ENCODE measurements at regions not wholly inside any gene's neighbourhood (a gene's known extent, or its start where the extent isn't known, plus 50 kb on each side); places are given as distances from the start of the nearest gene placed in this dataset.

GRCh38 chrX:17247144-17247543 is 127.9 kb upstream of the NHS start:
- no TSS peak for BruUV-seq (replicated peaks)
- no peak overlapping the region for H3K4me2 ChIP-seq (ENCODE audit: low read depth, low read length)
- ChIA-PET POLR2A (ENCODE audit: unreplicated experiment) (no interaction called here), CTCF (no interaction called here)
- no peak overlapping the region for H2BK120ac ChIP-seq (ENCODE audit: low read depth, low read length)
- no peak overlapping the region for H3K23ac ChIP-seq (ENCODE audit: low read depth, low read length)
- no peaks in the 10 kb centered on the region for H3K9me1 ChIP-seq (ENCODE audit: insufficient read depth, low read length)
- no peak overlapping the region for H3K56ac ChIP-seq (ENCODE audit: extremely low read depth, insufficient read depth, low read length)
- no peak overlapping the region for H2AK9ac ChIP-seq (replicated peaks; ENCODE audit: low read depth, low read length, poor library complexity)
- H2AK5ac ChIP-seq (ENCODE audit: low read depth, low read length) = no peak overlapping the region
- no peak overlapping the region for H3K27ac ChIP-seq (ENCODE audit: insufficient read depth, low read length)
- H3K4ac ChIP-seq (ENCODE audit: low read depth, low read length) = no peak overlapping the region
- in situ Hi-C loops (cut with MboI; ENCODE audit: low sequenced_read_pairs) (loop anchor here (10.0 kb wide), 1 partner anchor 438 kb away; no protein-coding TSS in a partner anchor), intact Hi-C loops (cut with micrococcal nuclease) (no loop called here), dilution Hi-C loops (cut with HindIII; ENCODE audit: low sequenced_read_pairs, unreplicated experiment) (no loop called here)
- no peak overlapping the region for H3K9ac ChIP-seq (ENCODE audit: low read depth, low read length)
- H3K79me1 ChIP-seq (ENCODE audit: low read depth in 1 of 2, low read length in 2 of 2) = no peaks in the 10 kb centered on the region
- H4K5ac ChIP-seq (ENCODE audit: low read depth, low read length) = no peak overlapping the region
- no peaks in the 10 kb centered on the region for H3K36me3 ChIP-seq (ENCODE audit: control insufficient read depth, insufficient read depth, low read length)
- no peak overlapping the region for H4K91ac ChIP-seq (ENCODE audit: insufficient read depth, low read depth, low read length)
- no peak overlapping the region for H3K4me3 ChIP-seq (ENCODE audit: insufficient read depth, low read depth, low read length)
- no peaks in the 10 kb centered on the region for H3K4me1 ChIP-seq (ENCODE audit: control insufficient read depth, insufficient read depth, low read length)
- no peak overlapping the region for H3K18ac ChIP-seq (ENCODE audit: low read depth, low read length)
- WGBS, 2 experiments (ENCODE audit: extremely low coverage in 2 of 2, insufficient read length in 1 of 2) = no CpG with 5 or more reads among the region's 1 CpG
- H4K8ac ChIP-seq (ENCODE audit: low read depth in 2 of 2, low read length in 2 of 2) = no peak overlapping the region
- H3K9me3 ChIP-seq (ENCODE audit: control insufficient read depth, insufficient read depth, low read length) = no peaks in the 10 kb centered on the region
- no peak overlapping the region for H2BK15ac ChIP-seq (ENCODE audit: low read depth, low read length)
- H3K27me3 ChIP-seq (ENCODE audit: control insufficient read depth, insufficient read depth, low read length) = no peaks in the 10 kb centered on the region; the same call in 1 of the 2 replicates
- TF ChIP-seq RCOR1 (IDR thresholded peaks at IDR 0.05; ENCODE audit: insufficient replicate concordance, low read length) (no peak), USF2 (IDR thresholded peaks at IDR 0.05; ENCODE audit: low read depth, low read length) (peak; percentile 58; the same call in 1 of the 2 replicates)
- DNase-seq (no peak), ATAC-seq (ENCODE audit: low read depth) (no peak)
- H2BK5ac ChIP-seq (ENCODE audit: low read depth, low read length, poor library complexity, severe bottlenecking) = no peak overlapping the region
- H2BK20ac ChIP-seq (ENCODE audit: low read depth, low read length) = no peak overlapping the region
- H2AFZ ChIP-seq (replicated peaks; ENCODE audit: low read length, poor library complexity) = no peak overlapping the region
- H4K20me1 ChIP-seq (ENCODE audit: insufficient read depth, low read length) = no peaks in the 10 kb centered on the region
- H3K14ac ChIP-seq (replicated peaks; ENCODE audit: low read depth, low read length) = no peak overlapping the region
